GM18508 (cell line): ENCODE measurements at regions not wholly inside any gene's neighbourhood (a gene's known extent, or its start where the extent isn't known, plus 50 kb on each side); places are given as distances from the start of the nearest gene placed in this dataset.
A peak's percentile ranks its signal among the peaks of the same experiment; 100 is the strongest.

Experiments
- ATAC-seq: cut with Tn5 transposase; IDR thresholded peaks from one replicate; pipeline ENCODE4 v1.9.1; 2021; ENCODE audit warnings: moderate number of reproducible peaks; ENCODE audit not compliant: insufficient read depth, unreplicated experiment

GRCh38 chr5:122707796-122708195 is 67.1 kb upstream of the SNX2 start:
- ATAC-seq, result no peak

- ATAC-seq, result no peak
Observed at GRCh38 chr5:122713041-122713440, 61.8 kb upstream of the SNX2 start.

- no peak for ATAC-seq
Observed at GRCh38 chr5:122715095-122715494, 59.8 kb upstream of the SNX2 start.

GRCh38 chr5:122718611-122719010 is 56.3 kb upstream of the SNX2 start:
- ATAC-seq, result no peak

DNA sequence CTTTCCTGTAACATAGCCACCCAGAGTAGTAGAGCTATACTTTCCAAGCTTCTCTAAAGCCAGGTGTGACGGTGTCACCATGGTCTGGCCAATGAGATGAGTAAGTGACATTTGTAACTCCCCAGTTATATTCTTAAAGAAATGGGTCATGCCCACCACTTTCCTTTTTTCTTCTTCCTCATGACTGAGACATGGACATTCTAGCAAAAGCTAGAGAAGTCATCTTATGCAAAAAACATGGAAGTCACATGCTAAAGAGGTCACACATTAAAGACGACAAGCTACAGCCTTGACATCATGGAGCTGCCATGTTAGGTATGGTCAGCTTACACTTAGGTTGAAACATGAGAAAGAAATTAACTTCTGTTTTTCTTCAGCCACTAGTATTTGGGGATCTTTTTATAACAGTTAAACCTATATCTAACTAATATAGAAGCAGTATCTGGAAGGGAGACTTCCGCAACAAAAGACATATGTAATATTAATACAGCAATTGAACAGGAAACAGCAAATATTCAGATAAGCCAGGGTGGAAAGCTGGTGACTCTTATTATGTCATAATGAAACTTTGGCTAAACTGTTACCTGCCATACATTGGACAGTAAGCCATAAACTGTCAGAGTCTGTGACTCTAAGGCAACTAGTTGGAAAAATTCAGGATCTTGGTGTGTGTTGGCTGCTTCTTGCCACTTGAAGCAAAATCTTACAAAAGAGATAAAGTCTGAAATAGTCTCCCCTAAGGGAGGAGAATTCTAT is 54.7 kb upstream of the SNX2 start:
- peak; percentile 29 for ATAC-seq

- no peak for ATAC-seq
Observed at GRCh38 chr5:122721127-122721526, 53.8 kb upstream of the SNX2 start.

- ATAC-seq, result no peak
Observed at GRCh38 chr5:122722341-122722740, 52.5 kb upstream of the SNX2 start.

- peak; percentile 78 for ATAC-seq
Observed at GRCh38 chr5:122723606-122724352, 51.1 kb upstream of the SNX2 start.
